H1 (cell line): ENCODE measurements at regions not wholly inside any gene's neighbourhood (a gene's known extent, or its start where the extent isn't known, plus 50 kb on each side); places are given as distances from the start of the nearest gene placed in this dataset.

ENCODE experiments used
- CTCF ChIA-PET: fragments of 300-600 bp; sonication (Branson Sonifier 250); formaldehyde crosslinking; loops from one replicate; lab custom pipeline; 2021; ENCODE audit not compliant: partially characterized antibody; lab: Charles Lee
- POLR2A ChIA-PET: fragments of 300-600 bp; sonication (Branson Sonifier 250); formaldehyde crosslinking; loops from one replicate; lab custom pipeline; 2021; ENCODE audit warnings: inconsistent platforms; ENCODE audit not compliant: partially characterized antibody; lab: Charles Lee
- DNase-seq, 2 experiments: peaks; one replicate each; pipeline versions ENCODE4 v3.0.0 to v3.0.0-alpha.2; 2010 to 2022; ENCODE audit warnings: low spot score in 2 of 2, low read depth in 1 of 2, mixed read lengths in 1 of 2
- FAIRE-seq: peaks from 2 replicates; lab custom pipeline; 2011; peaks lifted over from hg19 to GRCh38; lab: Jason Lieb, UNC
- H2AFZ ChIP-seq: 2 replicates; pipeline ENCODE4 v1.8.1; 2012; ENCODE audit warnings: low read length, inconsistent platforms
- H2AK5ac ChIP-seq: 2 replicates; pipeline ENCODE4 v1.6.1; 2013; ENCODE audit warnings: low read depth, low read length
- H2BK120ac ChIP-seq: replicated peaks from 2 replicates; pipeline ENCODE3; 2013; ENCODE audit warnings: low read depth, low read length, inconsistent platforms
- H2BK12ac ChIP-seq: 2 replicates; pipeline ENCODE4 v1.6.1; 2013; ENCODE audit warnings: low read depth, low read length
- H2BK15ac ChIP-seq: 2 replicates; pipeline ENCODE4 v1.6.1; 2013; ENCODE audit warnings: low read length
- H2BK20ac ChIP-seq: 2 replicates; pipeline ENCODE4 v1.6.1; 2013; ENCODE audit warnings: low read length
- H2BK5ac ChIP-seq: 2 replicates; pipeline ENCODE4 v1.6.1; 2013; ENCODE audit warnings: low read depth, low read length
- H3K14ac ChIP-seq: 2 replicates; pipeline ENCODE4 v1.6.1; 2013; ENCODE audit warnings: inconsistent platforms; ENCODE audit not compliant: insufficient read length
- H3K18ac ChIP-seq: 2 replicates; pipeline ENCODE4 v1.6.1; 2013; ENCODE audit warnings: low read length; ENCODE audit errors: extremely low read depth
- H3K23ac ChIP-seq: 2 replicates; pipeline ENCODE4 v1.6.1; 2013; ENCODE audit warnings: inconsistent platforms; ENCODE audit not compliant: insufficient read length
- H3K23me2 ChIP-seq: 2 replicates; pipeline ENCODE4 v1.6.1; 2013; ENCODE audit warnings: low read depth, low read length
- H3K27ac ChIP-seq: 2 replicates; pipeline ENCODE4 v1.6.1; 2011; ENCODE audit warnings: low read depth, low read length, inconsistent platforms
- H3K27me3 ChIP-seq, 4 experiments: replicated peaks in 1 of 4; 1 replicate in 1 of 4; 2 replicates in 3 of 4; pipeline versions ENCODE4 v1.6.1 to v1.8.1; 2011 to 2013; ENCODE audit warnings: low read length in 3 of 4, mild to moderate bottlenecking in 3 of 4, inconsistent platforms in 2 of 4, mixed read lengths in 2 of 4, moderate library complexity in 1 of 4; ENCODE audit not compliant: control insufficient read depth in 3 of 4, insufficient read depth in 3 of 4; ENCODE audit errors: extremely low read depth in 1 of 4
- H3K36me3 ChIP-seq, 4 experiments: 2 replicates each; pipeline versions ENCODE4 v1.6.1 to v1.8.1; 2011 to 2013; ENCODE audit warnings: mild to moderate bottlenecking in 4 of 4, low read length in 3 of 4, moderate library complexity in 2 of 4, control low read depth in 1 of 4, inconsistent platforms in 1 of 4; ENCODE audit not compliant: insufficient read depth in 4 of 4, control insufficient read depth in 2 of 4
- H3K4ac ChIP-seq: replicated peaks from 2 replicates; pipeline ENCODE3; 2013; ENCODE audit warnings: low read length, low read depth, mixed read lengths, inconsistent platforms; ENCODE audit not compliant: insufficient read length
- H3K4me1 ChIP-seq, 4 experiments: replicated peaks in 1 of 4; 1 replicate in 1 of 4; 2 replicates in 3 of 4; pipeline versions ENCODE4 v1.6.1 to v1.8.1; 2011 to 2013; ENCODE audit warnings: low read length in 3 of 4, inconsistent platforms in 2 of 4, mixed read lengths in 1 of 4; ENCODE audit not compliant: insufficient read depth in 4 of 4, control insufficient read depth in 3 of 4
- H3K4me2 ChIP-seq, 2 experiments: 2 replicates each; pipeline versions ENCODE4 v1.6.1 to v1.8.1; 2011 to 2013; ENCODE audit warnings: low read depth in 2 of 2, low read length in 2 of 2, control low read depth in 1 of 2, inconsistent platforms in 1 of 2, mild to moderate bottlenecking in 1 of 2; ENCODE audit not compliant: insufficient read depth in 1 of 2
- H3K4me3 ChIP-seq, 4 experiments: fragments of 200-600, 300-600 bp in 1 of 4; sonication (generic), shearing (Covaris generic), sonication (Bioruptor Twin) in 1 of 4; 2 replicates each; pipeline versions ENCODE4 v1.5.1 to v1.8.1; 2011 to 2016; ENCODE audit warnings: low read length in 4 of 4, low read depth in 3 of 4, control low read depth in 2 of 4, inconsistent platforms in 2 of 4, mild to moderate bottlenecking in 2 of 4, mixed read lengths in 1 of 4, moderate library complexity in 1 of 4; ENCODE audit not compliant: insufficient read depth in 2 of 4; ENCODE audit errors: extremely low read depth in 1 of 4
- H3K56ac ChIP-seq: replicated peaks from 2 replicates; pipeline ENCODE3; 2013; ENCODE audit warnings: low read depth, mild to moderate bottlenecking, mixed read lengths, low read length, inconsistent platforms; ENCODE audit not compliant: insufficient read length
- H3K79me1 ChIP-seq: 2 replicates; pipeline ENCODE4 v1.6.1; 2013; ENCODE audit warnings: low read depth, low read length, control low read depth
- H3K79me2 ChIP-seq, 2 experiments: 2 replicates each; pipeline versions ENCODE4 v1.6.1 to v1.8.1; 2012 to 2013; ENCODE audit warnings: low read length in 2 of 2, mild to moderate bottlenecking in 2 of 2, inconsistent platforms in 1 of 2; ENCODE audit not compliant: insufficient read depth in 2 of 2, control insufficient read depth in 1 of 2
- H3K9ac ChIP-seq, 4 experiments: replicated peaks in 1 of 4; 1 replicate in 1 of 4; 2 replicates in 3 of 4; pipeline versions ENCODE4 v1.6.1 to v1.8.1; 2011 to 2013; ENCODE audit warnings: low read depth in 3 of 4, low read length in 3 of 4, control low read depth in 2 of 4, mild to moderate bottlenecking in 2 of 4, moderate library complexity in 2 of 4, inconsistent platforms in 1 of 4; ENCODE audit errors: extremely low read depth in 1 of 4
- H3K9me3 ChIP-seq, 2 experiments: 2 replicates each; pipeline versions ENCODE4 v1.6.1 to v1.8.1; 2012 to 2013; ENCODE audit warnings: mild to moderate bottlenecking in 2 of 2, moderate library complexity in 2 of 2, control low read depth in 1 of 2, inconsistent platforms in 1 of 2, low read depth in 1 of 2, low read length in 1 of 2, mixed read lengths in 1 of 2; ENCODE audit not compliant: insufficient read depth in 2 of 2
- H4K20me1 ChIP-seq, 2 experiments: replicated peaks in 1 of 2; 2 replicates each; pipeline versions ENCODE3 to v1.8.1; 2011 to 2013; ENCODE audit warnings: inconsistent platforms in 2 of 2, low read length in 2 of 2, mild to moderate bottlenecking in 1 of 2; ENCODE audit not compliant: insufficient read depth in 2 of 2, control insufficient read depth in 1 of 2
- H4K5ac ChIP-seq: 2 replicates; pipeline ENCODE4 v1.6.1; 2013; ENCODE audit warnings: low read length, low read depth, mixed read lengths, inconsistent platforms; ENCODE audit not compliant: insufficient read length
- H4K8ac ChIP-seq: 2 replicates; pipeline ENCODE4 v1.8.0; 2013; ENCODE audit warnings: mild to moderate bottlenecking, moderate library complexity, low read length, inconsistent platforms; ENCODE audit not compliant: insufficient read depth; ENCODE audit errors: extremely low read depth
- H4K91ac ChIP-seq: replicated peaks from 2 replicates; pipeline ENCODE3; 2013; ENCODE audit warnings: low read length, mixed read lengths, inconsistent platforms; ENCODE audit not compliant: insufficient read length
- BACH1 ChIP-seq: IDR thresholded peaks from 2 replicates; pipeline ENCODE4 v1.6.1; 2012; ENCODE audit warnings: low read length, improper control_type of control experiment
- CBX5 ChIP-seq: fragments of 300-800, 300-1000 bp; sonication (generic); IDR thresholded peaks from 2 replicates; pipeline ENCODE4 v1.7.1; 2016; ENCODE audit warnings: antibody characterized with exemption, low read length, low read depth
- FOSL1 ChIP-seq: IDR thresholded peaks from 2 replicates; pipeline ENCODE4 v1.6.1; 2011; ENCODE audit warnings: mild to moderate bottlenecking, low read depth, low read length, moderate library complexity; ENCODE audit not compliant: insufficient read depth
- HDAC6 ChIP-seq: IDR thresholded peaks from one replicate; pipeline ENCODE4 v1.7.1; 2012; ENCODE audit warnings: low read depth, mild to moderate bottlenecking, inconsistent platforms, low read length, moderate library complexity
- RXRA ChIP-seq: IDR thresholded peaks from 2 replicates; pipeline ENCODE4 v1.6.1; 2011; ENCODE audit warnings: low read depth, mild to moderate bottlenecking, low read length, moderate library complexity; ENCODE audit not compliant: insufficient read depth
- SIRT6 ChIP-seq: IDR thresholded peaks from one replicate; pipeline ENCODE4 v1.7.1; 2012; ENCODE audit warnings: low read length, inconsistent platforms
- SP1 ChIP-seq: IDR thresholded peaks from 2 replicates; pipeline ENCODE4 v1.6.1; 2011; ENCODE audit warnings: low read depth, low read length
- WGBS, 2 experiments: shearing (Covaris generic) in 1 of 2; methylation state at CpG; one replicate each; pipeline versions ENCODE4 v1.1.6 to v1.1.7; 2013 to 2015; ENCODE audit warnings: low lambda C conversion rate in 2 of 2, mixed read lengths in 2 of 2, inconsistent platforms in 1 of 2, low coverage in 1 of 2, missing lambda C conversion rate in 1 of 2; ENCODE audit not compliant: insufficient replicate concordance in 2 of 2, insufficient coverage in 1 of 2, insufficient read length in 1 of 2; ENCODE audit errors: extremely low coverage in 1 of 2, missing lambda C conversion rate in 1 of 2; 5-methylcytosine and 5-hydroxymethylcytosine counted together
- TF ChIP-seq, protein P1 (sequence below): IDR thresholded peaks from 2 replicates; pipeline ENCODE4 v1.6.1; 2011; ENCODE audit warnings: low read depth, mild to moderate bottlenecking, low read length; ENCODE audit not compliant: insufficient read depth

GRCh38 chr1:88612292-88612691 lies 71.8 kb upstream of the PKN2 start:
- Histone ChIP-seq H3K56ac (no peak overlapping the region), H3K79me2 (no peaks in the 10 kb centered on the region), H2BK20ac (no peak overlapping the region), H3K4me2 (no peak overlapping the region), H3K4me1 (no peaks in the 10 kb centered on the region), H2AK5ac (no peak overlapping the region), H3K4ac (no peak overlapping the region), H3K27ac (no peak overlapping the region), H3K14ac (no peak overlapping the region), H2AFZ (no peak overlapping the region), H3K9me3 (no peaks in the 10 kb centered on the region), H3K36me3 (no peaks in the 10 kb centered on the region), H3K4me3 (no peak overlapping the region), H3K27me3 (no peaks in the 10 kb centered on the region), H2BK120ac (no peak overlapping the region), H2BK5ac (no peak overlapping the region), H3K79me1 (no peaks in the 10 kb centered on the region), H4K91ac (no peak overlapping the region), H2BK12ac (no peak overlapping the region), H2BK15ac (no peak overlapping the region), H4K20me1 (no peaks in the 10 kb centered on the region), H4K8ac (no peak overlapping the region), H4K5ac (no peak overlapping the region), H3K23me2 (no peaks in the 10 kb centered on the region), H3K18ac (no peak overlapping the region), H3K23ac (no peak overlapping the region), H3K9ac (no peak overlapping the region)
- ChIA-PET POLR2A (no interaction called here), CTCF (interaction anchor here (1.4 kb wide), 1 partner anchor 43 kb away, joined by 3 read pairs; no protein-coding TSS in a partner anchor)
- TF ChIP-seq SP1, result no peak
- no peak for TF ChIP-seq FOSL1
- TF ChIP-seq SIRT6, result no peak
- no peak for TF ChIP-seq HDAC6
- TF ChIP-seq, protein P1, sequence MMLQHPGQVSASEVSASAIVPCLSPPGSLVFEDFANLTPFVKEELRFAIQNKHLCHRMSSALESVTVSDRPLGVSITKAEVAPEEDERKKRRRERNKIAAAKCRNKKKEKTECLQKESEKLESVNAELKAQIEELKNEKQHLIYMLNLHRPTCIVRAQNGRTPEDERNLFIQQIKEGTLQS, result no peak
- TF ChIP-seq CBX5, result no peak
- TF ChIP-seq BACH1, result no peak
- no peak for TF ChIP-seq RXRA
- WGBS, 2 experiments, result 91% methylated on average over 2 of the region's 2 CpGs; no CpG with 5 or more reads in 1 of the 2 experiments
- no peak for FAIRE-seq
- no peak for DNase-seq
